ENCODE measurements at regions not wholly inside any gene's neighbourhood (a gene's known extent, or its start where the extent isn't known, plus 50 kb on each side); places are given as distances from the start of the nearest gene placed in this dataset.
"Not testable (repeated sequence)": the region's sequence is repeated elsewhere in the genome, so short reads cannot be mapped to it uniquely, and the experiment has no call there.

- DNase-seq, result no peak
Observed at GRCh38 chr2:10224734-10225133, 78.0 kb upstream of the HPCAL1 start.

DNA sequence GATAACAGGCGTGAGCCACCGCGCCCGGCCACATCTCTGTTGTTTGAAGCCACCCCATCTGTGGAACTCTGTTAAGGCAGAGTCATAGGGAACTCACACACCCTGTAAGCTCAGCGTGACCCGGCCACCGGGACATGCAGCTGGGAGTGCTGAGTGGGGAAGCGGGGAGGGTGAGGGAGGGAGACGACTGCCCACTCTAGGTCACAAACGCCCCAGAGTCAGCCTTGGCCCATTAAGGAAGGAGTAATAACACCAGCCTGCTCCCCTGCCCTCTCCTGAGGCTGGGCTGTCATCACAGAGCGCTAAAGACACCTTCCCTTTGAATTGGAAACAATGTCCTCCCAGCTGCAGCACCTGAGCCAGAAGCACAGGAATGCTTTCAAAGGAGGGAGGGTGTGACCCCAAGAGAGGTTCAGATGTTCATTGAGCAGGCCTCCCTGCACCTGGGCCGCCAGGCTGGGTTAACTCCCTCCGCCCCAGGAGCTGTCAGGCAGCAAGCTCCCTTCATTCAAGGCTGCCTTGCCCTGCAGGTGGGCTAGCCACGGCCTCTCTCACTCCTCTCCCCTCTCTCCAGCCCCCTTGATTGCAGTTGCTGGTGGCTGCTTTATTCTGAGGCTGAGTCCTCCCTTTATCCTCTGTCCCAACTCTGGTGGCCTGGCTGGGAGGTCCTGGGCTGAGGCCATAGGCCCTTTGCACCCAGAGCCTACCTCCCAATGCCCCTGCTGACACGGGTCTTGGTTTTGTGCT lies 77.2 kb upstream of the HPCAL1 start:
- DNase-seq, result no peak

- no peak for DNase-seq
Observed at GRCh38 chr2:10226038-10226724, 76.5 kb upstream of the HPCAL1 start.

- no peak for DNase-seq
Observed at GRCh38 chr2:10228611-10229365, 73.9 kb upstream of the HPCAL1 start.

DNA sequence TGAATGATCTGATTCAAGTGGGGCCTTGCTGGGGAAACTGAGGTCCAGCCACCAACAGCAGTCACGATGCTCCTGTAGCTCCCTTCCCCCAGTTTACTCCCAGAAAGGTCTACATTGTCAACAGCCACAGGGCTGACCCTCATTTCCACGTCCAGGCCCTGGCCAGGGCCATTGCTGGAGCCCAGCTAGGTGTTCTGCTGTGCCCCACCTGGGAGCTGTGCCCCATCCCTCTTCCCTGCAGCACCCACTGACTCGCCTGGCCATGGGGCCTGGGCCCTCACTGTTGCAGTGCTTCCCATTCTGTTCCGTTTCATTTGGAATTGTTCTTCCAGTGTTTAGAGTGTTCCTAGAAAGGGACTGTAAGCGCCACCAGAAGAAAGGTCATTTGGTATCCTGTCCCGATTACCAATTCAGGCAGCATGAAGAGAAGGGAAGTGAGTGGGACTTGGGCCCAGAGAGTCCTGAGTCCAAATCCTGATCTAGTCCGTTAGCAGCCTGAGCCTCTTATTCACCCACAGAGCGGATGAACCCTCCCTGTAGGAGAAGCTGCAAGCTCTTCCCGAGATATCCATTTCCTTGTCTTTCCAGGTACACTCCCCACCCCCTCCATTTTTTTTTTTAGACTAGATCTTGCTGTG lies 73.1 kb upstream of the HPCAL1 start:
- DNase-seq, result no peak

DNA sequence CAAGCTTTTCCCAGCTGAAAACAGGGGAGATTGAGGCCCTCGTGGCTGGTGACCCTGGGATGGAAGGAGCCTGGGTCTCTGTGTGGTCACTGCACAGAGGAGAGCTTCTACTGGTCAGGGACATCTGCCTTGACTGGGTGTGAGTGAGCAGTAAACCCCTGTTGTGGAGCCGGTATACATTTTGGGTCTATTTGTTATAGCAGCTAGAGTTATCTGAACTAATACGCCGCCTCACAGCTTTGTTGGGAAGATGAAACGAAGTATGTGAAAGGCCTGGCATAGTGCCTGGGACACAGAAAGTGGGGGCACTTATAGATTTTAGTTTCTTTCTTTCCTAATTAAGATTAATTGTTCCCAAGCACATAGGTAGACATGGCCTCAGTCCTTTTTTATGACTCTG lies 72.2 kb upstream of the HPCAL1 start:
- no peak for DNase-seq

- DNase-seq, result not testable (repeated sequence)
Observed at GRCh38 chr2:10230921-10231320, 71.8 kb upstream of the HPCAL1 start.

- DNase-seq, result no peak
Observed at GRCh38 chr2:10231551-10232085, 71.1 kb upstream of the HPCAL1 start.

DNA sequence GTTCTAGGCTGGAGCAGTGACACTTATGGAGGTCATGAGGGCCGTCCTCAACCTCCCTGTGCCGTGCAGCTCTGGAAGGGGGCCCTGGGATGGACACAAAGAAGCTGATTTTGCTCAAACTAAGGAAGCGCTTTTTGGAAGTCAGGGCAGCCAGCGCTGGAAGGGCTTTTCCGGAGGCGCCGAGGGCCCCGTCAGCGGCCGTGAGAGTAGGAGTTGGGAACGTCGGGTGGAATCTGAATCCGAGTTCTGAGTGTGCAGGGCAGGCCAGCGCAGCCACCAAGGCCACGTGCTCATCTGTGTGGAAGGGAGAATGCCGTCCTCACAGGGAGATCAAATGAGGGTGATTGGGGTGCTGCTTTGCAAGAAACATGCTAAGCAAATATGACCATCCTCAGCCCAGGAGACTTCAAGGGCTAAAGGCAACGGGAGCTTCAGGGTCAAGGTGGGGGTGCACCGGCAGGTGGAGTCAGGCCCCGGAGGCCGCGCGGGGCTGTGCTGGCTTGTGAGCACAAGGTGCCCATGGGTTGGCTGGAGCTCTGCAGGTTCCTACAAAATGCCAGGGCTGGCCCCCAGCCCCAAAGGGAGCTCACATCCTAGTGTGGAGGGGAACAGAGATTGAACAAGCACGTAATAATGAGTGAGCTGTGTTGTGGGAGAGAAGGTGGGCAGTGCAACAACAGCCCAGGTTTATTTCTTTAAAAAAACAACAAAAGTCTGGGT lies 70.4 kb upstream of the HPCAL1 start:
- no peak for DNase-seq

GRCh38 chr2:10233131-10234012 lies 69.3 kb upstream of the HPCAL1 start:
- no peak for DNase-seq

- DNase-seq, result no peak
Observed at GRCh38 chr2:10234013-10234306, 68.7 kb upstream of the HPCAL1 start.

GRCh38 chr2:10234409-10235094 lies 68.2 kb upstream of the HPCAL1 start:
- no peak for DNase-seq

DNA sequence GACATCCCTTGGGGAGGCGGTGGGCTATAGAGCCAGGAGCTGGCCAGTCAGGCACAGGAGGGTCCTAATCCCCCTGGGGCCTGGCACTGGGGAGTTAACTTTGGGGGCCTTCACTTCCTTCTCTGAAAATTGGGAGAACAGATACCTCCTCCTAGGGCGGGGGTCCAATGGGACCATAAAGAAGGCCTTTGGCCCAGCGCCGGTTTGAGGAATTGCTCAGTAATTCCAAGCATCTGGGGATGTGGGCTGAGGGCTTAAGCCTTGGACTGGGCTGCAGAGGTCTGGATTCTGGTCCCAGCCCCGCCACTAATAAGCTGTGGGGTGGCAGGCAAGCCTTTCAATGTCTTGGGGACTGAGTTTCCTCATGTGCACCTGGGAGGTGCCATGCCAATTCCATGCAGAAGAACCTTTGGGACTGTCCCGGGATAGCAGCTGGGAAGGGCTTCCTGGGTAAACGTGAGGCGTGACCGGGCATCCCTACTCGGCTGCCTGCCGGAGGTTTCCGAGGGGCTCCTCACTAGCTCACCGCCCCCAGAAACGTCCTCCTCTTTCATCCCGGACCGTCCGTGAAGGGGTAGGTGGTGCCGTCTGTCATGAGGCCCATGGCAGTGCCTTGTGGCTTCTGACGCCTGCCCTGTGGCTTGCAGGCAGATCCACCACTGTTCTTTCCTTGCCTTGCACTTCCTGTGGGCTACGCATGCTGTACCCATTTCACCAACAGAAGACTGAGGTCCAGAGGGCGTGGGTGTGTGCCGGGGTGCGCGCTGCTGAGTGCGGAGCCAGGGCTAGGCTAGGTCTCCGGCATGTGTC lies 67.4 kb upstream of the HPCAL1 start:
- no peak for DNase-seq

GRCh38 chr2:10235909-10236550 lies 66.7 kb upstream of the HPCAL1 start:
- DNase-seq, result no peak

DNA sequence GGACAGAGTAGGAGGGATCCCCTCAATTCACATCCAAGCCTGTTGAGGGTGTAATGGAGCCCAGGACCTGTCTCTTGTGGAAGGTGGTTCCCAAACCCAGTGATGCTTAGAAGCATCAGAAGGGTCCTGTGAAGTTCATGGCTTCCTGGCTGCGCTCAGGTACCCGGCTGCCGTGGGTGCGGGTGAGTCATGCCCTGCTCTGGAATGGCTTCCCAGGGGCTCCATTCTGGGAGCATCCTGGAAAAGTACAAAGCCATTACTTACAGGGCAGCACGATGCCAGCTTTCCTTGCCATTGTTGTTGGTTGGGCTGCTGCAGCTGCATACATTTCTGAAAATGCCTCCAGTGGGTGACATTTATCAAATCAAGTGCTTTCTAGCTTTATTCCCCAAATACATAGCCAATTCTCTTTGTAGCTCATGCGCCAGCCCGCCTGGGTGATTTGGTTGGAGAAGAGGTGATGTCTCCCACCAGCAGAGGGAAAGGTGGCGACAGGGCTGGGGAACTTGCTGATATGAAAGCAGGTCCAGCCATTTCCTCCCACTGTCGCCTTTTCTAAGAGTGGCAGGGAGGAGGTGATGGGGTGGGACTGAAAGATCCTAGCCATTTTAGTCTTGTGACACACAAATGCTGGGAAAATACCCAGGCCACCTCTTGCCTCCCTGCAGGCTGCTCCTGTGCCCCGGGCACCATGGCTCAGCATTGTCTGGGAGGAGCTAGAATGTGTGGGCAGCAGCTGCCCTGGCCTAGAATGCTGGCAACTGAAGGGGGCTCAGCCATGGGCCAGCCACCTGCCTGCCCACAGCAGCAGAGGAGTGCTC lies 65.9 kb upstream of the HPCAL1 start:
- DNase-seq, result peak; percentile 17

DNA sequence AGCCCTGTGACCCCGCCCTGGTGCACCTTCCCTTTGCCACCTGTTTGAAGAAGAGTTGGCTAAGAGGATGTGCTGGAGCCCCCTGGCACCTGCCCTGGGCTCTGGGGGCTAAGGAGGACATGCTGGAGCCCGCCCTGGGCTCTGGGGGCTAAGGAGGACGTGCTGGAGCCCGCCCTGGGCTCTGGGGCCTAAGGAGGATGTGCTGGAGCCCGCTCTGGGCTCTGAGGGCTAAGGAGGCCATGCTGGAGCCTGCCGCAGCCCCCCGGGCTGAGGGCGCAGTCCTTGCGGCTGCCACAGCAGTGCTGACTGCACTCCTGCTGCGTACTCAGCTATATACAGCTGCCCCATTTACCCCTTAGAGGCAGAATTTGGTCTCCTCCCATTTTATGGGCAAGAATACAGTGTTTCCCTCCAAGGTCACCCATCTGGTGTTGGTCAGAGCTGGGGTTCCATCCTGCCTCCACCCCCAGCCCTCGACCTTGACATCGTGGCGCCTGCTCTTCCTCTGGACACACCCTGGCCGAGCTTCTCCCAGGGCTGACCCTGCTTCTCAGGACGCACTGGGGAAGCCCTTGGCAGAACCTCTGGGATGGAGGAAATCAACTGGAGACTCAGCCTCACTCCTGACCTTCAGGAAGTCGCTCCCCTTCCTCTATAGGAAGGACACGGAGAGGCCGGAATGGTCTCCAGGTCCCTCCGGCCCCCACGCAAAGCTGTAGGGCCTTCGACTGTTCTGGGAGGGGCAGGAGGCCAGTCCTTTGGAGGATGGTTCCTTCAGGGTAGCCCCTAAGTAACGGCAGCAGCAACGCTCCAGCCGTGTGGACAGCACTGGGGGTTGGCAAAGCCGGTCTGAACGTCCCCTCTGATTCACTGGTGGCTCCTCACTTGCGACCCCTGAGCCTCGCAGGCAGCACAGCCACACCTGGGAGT lies 65.0 kb upstream of the HPCAL1 start:
- peak; percentile 15 for DNase-seq

DNA sequence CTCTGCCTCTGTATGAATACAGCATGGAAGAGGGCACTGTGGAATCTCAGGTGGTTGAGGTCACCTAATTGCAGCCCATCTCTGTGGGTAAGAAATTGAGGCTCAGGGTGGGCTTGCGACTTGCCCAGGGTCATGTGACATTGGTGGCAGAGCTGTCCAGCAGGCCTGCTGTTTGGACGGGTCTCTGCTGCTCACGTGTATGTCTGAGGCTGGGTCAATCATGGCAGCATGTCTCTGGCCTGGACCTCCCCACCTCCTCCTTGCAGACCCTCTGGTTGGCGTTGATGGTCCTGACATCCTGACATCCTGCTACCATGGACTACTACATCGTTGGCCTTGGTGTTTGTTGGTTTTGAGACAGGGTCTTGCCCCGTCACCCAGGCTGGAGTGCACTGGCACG lies 64.3 kb upstream of the HPCAL1 start:
- no peak for DNase-seq
